ENCODE measurements at regions not wholly inside any gene's neighbourhood (a gene's known extent, or its start where the extent isn't known, plus 50 kb on each side); places are given as distances from the start of the nearest gene placed in this dataset.
"Not testable (repeated sequence)": the region's sequence is repeated elsewhere in the genome, so short reads cannot be mapped to it uniquely, and the experiment has no call there.

GRCh38 chr10:109619914-109620313 lies 303.4 kb downstream of the XPNPEP1 start:
- TF ChIP-seq CTCF (conservative IDR thresholded peaks at IDR 0.05), result no peak

GRCh38 chr10:109618748-109619147 lies 304.6 kb downstream of the XPNPEP1 start:
- H3K27ac ChIP-seq, result no peak overlapping the region
- TF ChIP-seq CTCF (conservative IDR thresholded peaks at IDR 0.05), result no peak

More at GRCh38 chr10:109619914-109620313, 303.4 kb downstream of the XPNPEP1 start:
- no peak overlapping the region for H3K27ac ChIP-seq

DNA sequence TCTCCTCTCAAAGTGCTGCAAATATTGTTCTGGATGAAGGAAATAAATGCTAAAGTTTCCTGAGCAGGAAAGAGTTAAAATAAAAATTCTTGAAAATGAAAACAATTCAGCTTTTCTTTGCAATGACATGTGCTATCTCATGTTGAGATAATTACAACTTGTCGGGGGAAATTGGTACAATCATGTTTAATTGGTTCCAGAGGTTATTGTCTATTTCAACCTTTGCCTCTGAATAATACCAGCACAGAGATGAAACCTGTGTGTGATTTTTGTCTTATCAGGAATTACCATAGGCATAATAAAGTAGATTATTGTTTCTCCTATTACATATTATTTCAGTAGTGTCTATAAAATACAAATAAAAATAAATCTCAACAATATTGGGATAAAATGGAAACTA lies 305.0 kb downstream of the XPNPEP1 start:
- no peak for TF ChIP-seq CTCF (conservative IDR thresholded peaks at IDR 0.05)
- H3K27ac ChIP-seq, result no peak overlapping the region

DNA sequence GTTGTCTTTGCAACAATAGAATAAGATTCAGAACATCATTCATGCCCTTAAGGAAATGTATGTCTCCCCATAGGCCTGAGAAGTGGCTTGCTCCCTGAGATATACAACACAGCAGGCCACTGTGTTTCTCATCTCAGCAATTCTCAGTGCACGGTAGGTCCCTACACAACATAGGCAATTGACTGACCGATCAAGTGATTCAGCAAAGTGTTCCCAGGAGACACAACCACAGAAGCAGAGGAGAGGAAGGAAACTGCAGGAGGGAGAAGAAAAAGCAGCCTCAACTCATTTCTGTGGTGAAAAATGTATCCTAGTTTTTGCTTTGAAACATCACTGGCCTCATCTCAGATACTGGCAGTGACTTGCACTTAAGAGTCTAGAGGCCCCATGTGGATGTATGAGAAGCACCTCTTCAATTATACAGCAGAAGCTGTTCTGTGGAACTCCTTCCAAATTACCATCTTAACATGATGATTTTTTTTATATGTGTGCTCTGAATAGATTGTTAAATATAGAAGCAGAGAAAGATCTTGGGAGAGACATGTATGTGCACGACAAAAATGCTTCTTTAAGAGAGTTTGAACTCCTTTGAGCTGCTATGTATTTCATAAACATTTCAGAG lies 306.8 kb downstream of the XPNPEP1 start:
- TF ChIP-seq CTCF (conservative IDR thresholded peaks at IDR 0.05), result no peak
- no peak overlapping the region for H3K27ac ChIP-seq

- H3K27ac ChIP-seq, result not testable (repeated sequence)
Observed at GRCh38 chr10:109595356-109595755, 328.0 kb downstream of the XPNPEP1 start.

GRCh38 chr10:109593682-109594081 lies 329.6 kb downstream of the XPNPEP1 start:
- H3K27ac ChIP-seq, result no peak overlapping the region
- TF ChIP-seq CTCF (conservative IDR thresholded peaks at IDR 0.05), result no peak

GRCh38 chr10:109592391-109592790 lies 330.9 kb downstream of the XPNPEP1 start:
- TF ChIP-seq CTCF (conservative IDR thresholded peaks at IDR 0.05), result no peak
- no peak overlapping the region for H3K27ac ChIP-seq

DNA sequence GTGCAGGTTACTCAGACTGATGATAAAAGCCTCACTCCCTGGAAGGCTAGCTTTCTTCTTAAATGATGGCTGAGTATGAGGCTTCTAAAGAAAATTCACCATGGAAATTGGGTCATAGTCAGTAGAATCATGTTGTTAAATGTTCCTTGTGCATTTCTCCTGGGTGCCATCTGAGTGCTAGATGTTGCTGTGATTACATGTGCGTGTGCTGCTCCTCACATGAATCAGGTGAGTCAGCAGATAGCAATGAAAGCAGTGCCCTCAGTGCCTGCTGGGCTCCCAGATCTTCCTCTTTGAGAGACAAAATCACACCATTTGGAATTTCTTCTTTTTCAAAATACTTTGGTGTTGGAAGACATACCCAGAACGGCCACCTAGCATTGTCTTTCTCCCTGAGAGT lies 331.7 kb downstream of the XPNPEP1 start:
- H3K27ac ChIP-seq, result no peak overlapping the region
- no peak for TF ChIP-seq CTCF (conservative IDR thresholded peaks at IDR 0.05)

All from VCaP (cell line).